GM18951 (cell line): ENCODE measurements at regions not wholly inside any gene's neighbourhood (a gene's known extent, or its start where the extent isn't known, plus 50 kb on each side); places are given as distances from the start of the nearest gene placed in this dataset.

ENCODE experiments used
- POLR2A ChIP-seq: IDR thresholded peaks from 4 replicates; pipeline ENCODE4 v1.6.1; 2011; ENCODE audit warnings: mild to moderate bottlenecking; ENCODE audit not compliant: insufficient read length, insufficient read depth; ENCODE audit errors: extremely low read depth
- in situ Hi-C: fragments of 300-500 bp; cut with MboI; formaldehyde crosslinking; loops from one replicate; pipeline ENCODE4 v1.12.0; 2022; ENCODE audit warnings: low sequenced_read_pairs, mixed read lengths, inconsistent platforms; ENCODE audit not compliant: unreplicated experiment

GRCh38 chr11:13110929-13111812 is 102.1 kb downstream of the RASSF10 start:
- in situ Hi-C loops: no loop called here
- no peak for TF ChIP-seq POLR2A

GRCh38 chr11:13111813-13112130 is 102.7 kb downstream of the RASSF10 start:
- TF ChIP-seq POLR2A: no peak
- in situ Hi-C loops: no loop called here

- TF ChIP-seq POLR2A: no peak
- in situ Hi-C loops: no loop called here
These were observed 105.7 kb downstream of the RASSF10 start for GRCh38 chr11:13114566-13115379.

GRCh38 chr11:13115380-13115675 is 106.2 kb downstream of the RASSF10 start:
- no peak for TF ChIP-seq POLR2A
- in situ Hi-C loops: no loop called here

- in situ Hi-C loops: no loop called here
- no peak for TF ChIP-seq POLR2A
These were observed 107.4 kb downstream of the RASSF10 start for GRCh38 chr11:13116491-13116890.

GRCh38 chr11:13117344-13117743 is 108.2 kb downstream of the RASSF10 start:
- in situ Hi-C loops: no loop called here
- TF ChIP-seq POLR2A: no peak

GRCh38 chr11:13118194-13118593 is 109.1 kb downstream of the RASSF10 start:
- in situ Hi-C loops: no loop called here
- no peak for TF ChIP-seq POLR2A

- in situ Hi-C loops: no loop called here
These were observed 109.5 kb downstream of the RASSF10 start for GRCh38 chr11:13118650-13119049.

GRCh38 chr11:13119361-13119760 is 110.2 kb downstream of the RASSF10 start:
- in situ Hi-C loops: no loop called here
- TF ChIP-seq POLR2A: no peak

More at GRCh38 chr11:13118650-13119049, 109.5 kb downstream of the RASSF10 start:
- TF ChIP-seq POLR2A: no peak

- in situ Hi-C loops: no loop called here
- no peak for TF ChIP-seq POLR2A
These were observed 110.9 kb downstream of the RASSF10 start for GRCh38 chr11:13119941-13120520.

- TF ChIP-seq POLR2A: no peak
- in situ Hi-C loops: no loop called here
These were observed 111.6 kb downstream of the RASSF10 start for GRCh38 chr11:13120691-13121090.

- in situ Hi-C loops: no loop called here
- TF ChIP-seq POLR2A: no peak
These were observed 117.3 kb downstream of the RASSF10 start for GRCh38 chr11:13126430-13126829.

- TF ChIP-seq POLR2A: no peak
- in situ Hi-C loops: no loop called here
These were observed 118.0 kb downstream of the RASSF10 start for GRCh38 chr11:13127161-13127560.

GRCh38 chr11:13128354-13128753 is 119.2 kb downstream of the RASSF10 start:
- in situ Hi-C loops: no loop called here
- no peak for TF ChIP-seq POLR2A

GRCh38 chr11:13134066-13134465 is 125.0 kb downstream of the RASSF10 start:
- in situ Hi-C loops: no loop called here
- no peak for TF ChIP-seq POLR2A
